ENCODE measurements at regions not wholly inside any gene's neighbourhood (a gene's known extent, or its start where the extent isn't known, plus 50 kb on each side); places are given as distances from the start of the nearest gene placed in this dataset.
A peak's percentile ranks its signal among the peaks of the same experiment; 100 is the strongest.

DNA sequence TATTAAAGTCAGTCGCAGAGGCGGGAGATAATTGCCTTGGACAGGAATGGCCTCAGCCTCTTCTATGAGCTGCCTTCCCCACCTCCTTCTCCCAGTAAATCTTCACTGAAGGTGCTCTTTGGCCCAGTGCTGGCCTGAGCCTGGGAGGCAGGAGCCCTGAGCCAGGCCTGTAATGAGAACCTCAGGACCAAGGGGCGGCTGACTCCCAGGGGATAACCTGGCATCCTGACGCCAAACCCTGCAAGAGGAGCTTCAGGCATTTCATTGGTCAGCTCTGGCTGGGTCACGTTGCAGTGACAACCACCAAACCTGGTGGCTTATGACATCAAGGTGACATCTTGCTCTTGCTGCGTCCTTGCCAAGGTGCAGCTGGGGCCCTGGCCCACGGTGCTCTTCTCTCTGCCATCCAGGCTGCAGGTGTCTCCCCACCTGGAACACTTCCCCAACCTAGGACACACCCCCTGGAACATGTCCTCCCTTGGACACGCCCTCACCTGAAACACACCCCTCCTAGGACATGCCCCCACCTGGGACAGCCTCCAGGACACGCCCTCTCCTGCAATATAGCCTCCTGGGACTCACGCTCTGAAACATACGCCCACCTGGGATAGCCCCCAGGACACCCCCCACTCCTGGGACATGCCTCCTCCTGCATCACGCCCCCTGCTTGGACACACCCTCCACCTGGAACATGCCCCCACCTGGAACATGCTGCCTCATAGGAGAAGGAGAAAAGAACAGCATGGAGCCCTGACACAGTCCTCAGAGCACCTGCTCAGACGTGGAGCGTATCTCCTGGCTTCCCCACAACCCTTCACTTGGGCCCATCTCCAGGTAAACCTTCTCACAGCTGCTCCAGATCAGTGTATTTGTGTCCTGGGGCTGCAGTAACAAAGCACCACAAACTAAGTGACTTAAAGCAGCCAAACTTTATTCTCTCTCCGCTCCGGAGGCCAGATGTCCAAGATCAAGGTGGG lies 333.6 kb downstream of the NPHP4 start:
- no peak for DNase-seq (ENCODE audit: low spot score)

DNA sequence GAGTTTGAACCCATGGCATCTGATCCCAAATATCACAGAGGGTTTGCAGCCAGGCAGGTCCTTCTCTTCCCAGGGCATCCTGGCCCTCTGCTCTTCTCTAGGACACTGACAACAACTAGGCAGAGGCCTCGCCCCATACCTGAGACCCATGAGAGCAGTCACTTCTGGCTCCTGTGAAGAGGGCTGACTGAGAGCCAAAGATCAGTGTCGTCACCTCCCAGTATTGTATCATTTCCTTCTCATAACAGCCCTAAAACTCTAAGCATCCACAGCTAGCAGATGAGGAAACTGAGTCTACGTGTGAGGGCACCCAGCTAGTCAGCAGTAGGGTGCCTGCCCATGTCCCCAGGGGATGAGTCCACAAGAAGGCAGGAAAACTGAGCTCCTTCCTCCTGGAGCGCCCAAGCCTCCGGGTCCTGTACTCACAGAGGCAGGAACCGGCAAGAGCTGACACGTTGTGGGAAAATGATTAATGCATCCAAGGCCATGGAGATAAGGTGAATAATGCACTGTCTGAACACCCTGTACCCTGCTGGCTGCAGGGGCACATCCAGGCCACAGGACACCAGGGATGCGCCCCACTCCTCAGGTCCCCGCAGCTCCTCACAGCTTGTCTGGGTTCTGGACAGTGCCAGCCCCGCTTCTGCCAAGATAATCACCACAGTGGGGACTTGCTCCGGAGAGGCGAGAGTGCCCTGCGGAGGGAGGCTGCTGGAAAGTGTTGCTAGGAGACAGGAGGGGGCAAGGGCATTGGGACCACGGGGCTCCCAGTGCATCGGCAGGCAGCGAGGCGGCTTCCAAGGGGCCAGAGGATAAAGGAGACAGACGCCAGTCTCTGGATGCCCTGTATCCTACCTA lies 340.0 kb downstream of the NPHP4 start:
- DNase-seq (ENCODE audit: low spot score) = no peak

DNA sequence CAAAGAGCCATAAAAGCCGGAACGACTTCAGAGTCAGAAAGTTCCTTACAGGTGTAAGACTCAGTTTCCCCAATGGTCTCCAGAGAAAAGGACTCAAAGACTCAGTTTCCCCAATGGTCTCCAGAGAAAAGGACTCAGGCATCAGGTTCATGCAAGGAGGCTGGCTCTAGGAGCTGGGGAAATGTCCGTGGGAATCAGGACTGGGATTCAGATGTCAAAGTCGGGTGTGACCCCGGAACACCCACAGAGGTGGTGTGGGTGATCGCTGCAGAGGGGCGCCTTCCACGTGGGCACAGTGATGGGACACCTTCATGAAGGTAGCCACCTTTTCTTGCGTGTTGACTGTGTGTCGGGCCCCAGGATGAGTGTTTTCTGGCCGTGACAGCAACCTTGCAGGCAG lies 340.8 kb downstream of the NPHP4 start:
- no peak for DNase-seq (ENCODE audit: low spot score)

DNA sequence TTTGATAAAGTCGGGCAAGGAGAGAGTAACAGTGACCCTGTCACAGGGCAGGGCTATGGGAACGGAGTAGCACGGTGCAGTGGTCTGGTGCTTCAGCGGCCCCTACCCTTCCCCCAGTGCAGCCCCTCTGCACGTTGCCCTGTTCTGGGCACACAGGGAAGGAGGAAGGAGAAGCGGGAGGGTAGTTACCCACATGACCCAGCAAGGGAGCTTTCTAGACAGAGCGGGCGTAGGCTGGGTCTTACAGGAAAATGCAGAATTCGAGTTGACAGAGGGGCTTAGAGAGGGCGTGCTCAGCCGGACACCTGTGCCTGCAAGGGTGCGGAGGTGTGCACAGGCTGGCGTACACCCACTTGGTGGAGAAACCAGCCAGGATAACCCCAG lies 341.2 kb downstream of the NPHP4 start:
- no peak for DNase-seq (ENCODE audit: low spot score)

DNA sequence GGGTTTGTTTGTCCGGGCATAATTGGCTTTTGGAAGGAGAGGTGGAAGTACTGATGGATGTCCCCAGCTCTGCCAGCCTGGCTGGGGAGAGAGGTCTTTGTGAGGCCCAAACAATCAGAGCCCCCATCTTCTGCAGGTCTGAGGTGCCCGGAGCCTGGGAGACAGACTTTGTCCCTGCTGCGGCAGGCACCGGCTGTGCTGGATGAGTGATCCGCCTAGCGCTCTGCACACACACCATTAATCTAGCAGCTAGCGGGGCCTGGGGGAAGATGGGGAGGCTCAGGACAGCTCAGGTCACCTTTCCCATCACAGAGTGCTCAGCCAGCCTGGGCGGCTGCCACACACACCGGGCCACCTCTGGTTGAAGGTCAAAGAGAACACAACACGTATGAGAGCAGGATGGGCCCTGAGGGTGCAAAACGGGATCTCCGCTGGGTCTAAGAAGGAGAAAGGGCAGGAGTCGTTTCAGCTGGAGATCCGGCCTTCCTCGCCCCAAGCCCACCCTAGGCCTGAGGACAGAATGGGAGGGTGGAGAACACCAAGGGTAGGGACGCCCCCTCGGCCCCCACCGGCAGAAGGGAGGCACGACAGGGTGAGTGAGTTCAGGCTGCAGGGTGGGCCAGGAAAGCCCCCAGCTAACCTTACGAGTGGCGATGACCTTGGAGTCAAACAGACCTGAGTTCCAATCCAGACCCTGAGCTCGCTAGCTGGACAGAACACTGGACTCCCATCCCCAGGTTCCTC lies 341.8 kb downstream of the NPHP4 start:
- DNase-seq (ENCODE audit: low spot score) = no peak

- no peak for DNase-seq (ENCODE audit: low spot score)
Measured at GRCh38 chr1:5649795-5650194, 342.4 kb downstream of the NPHP4 start.

- no peak for DNase-seq (ENCODE audit: low spot score)
Measured at GRCh38 chr1:5649166-5649551, 343.1 kb downstream of the NPHP4 start.

GRCh38 chr1:5648410-5649165 lies 343.6 kb downstream of the NPHP4 start:
- DNase-seq (ENCODE audit: low spot score) = peak; percentile 7

- DNase-seq (ENCODE audit: low spot score) = no peak
Measured at GRCh38 chr1:5647234-5647633, 345.0 kb downstream of the NPHP4 start.

- DNase-seq (ENCODE audit: low spot score) = no peak
Measured at GRCh38 chr1:5646486-5647149, 345.6 kb downstream of the NPHP4 start.

GRCh38 chr1:5645929-5646328 lies 346.3 kb downstream of the NPHP4 start:
- DNase-seq (ENCODE audit: low spot score) = no peak

DNA sequence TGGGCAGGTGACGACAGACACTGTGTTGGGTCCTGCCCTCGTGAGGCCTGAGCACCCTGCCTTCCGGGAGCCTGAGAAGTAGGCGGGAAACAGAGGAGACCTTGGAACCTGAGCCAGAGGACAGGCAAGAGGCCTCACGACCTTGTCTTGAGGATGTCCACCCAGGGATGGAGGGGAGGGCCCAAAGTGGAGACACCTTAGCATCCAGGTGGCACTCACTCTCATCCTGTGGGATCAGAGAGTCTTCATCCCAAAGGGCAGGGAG lies 347.2 kb downstream of the NPHP4 start:
- no peak for DNase-seq (ENCODE audit: low spot score)

DNA sequence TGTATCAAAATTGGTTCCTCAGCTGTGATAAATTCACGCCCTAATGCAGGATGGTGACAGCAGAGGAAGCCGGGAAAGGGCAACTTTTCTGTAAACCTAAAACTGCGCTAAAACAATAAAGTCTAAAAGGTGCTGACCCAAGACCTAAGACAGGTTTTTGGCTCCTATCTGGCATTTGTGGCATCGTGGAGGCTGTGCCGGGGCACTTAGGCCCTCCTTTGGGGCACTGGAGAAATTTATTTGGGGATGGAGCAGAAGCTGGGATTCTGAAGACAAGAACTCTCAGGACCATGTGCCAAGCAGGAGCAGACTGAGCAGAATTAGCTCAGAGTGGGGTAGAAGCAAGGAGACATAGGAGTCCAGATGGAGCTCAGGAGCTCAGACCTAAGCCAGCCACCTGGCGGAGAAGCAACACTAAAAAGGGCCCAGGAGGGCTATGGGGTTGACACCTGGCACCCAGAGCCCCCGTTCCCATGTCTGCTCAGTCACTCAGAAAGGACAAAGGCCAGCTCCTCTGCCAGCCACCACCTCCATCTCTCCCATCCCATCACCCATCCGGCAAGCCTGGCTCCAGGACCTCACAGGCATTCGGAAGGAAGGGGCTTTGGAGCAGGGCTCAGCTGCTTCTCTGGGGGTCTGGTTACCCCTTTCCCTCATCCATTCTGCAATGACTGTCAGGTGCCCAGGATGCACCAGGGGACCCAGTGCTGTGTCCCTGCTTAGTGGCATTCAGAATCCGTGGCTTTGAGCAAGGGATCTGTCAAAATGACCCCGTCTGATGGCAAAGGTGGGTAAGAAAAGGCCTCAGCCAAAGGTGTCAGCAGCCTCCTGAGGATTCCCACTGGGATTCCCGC lies 347.7 kb downstream of the NPHP4 start:
- no peak for DNase-seq (ENCODE audit: low spot score)

GRCh38 chr1:5643360-5644107 lies 348.7 kb downstream of the NPHP4 start:
- no peak for DNase-seq (ENCODE audit: low spot score)

- DNase-seq (ENCODE audit: low spot score) = no peak
Measured at GRCh38 chr1:5640845-5641244, 351.4 kb downstream of the NPHP4 start.

DNA sequence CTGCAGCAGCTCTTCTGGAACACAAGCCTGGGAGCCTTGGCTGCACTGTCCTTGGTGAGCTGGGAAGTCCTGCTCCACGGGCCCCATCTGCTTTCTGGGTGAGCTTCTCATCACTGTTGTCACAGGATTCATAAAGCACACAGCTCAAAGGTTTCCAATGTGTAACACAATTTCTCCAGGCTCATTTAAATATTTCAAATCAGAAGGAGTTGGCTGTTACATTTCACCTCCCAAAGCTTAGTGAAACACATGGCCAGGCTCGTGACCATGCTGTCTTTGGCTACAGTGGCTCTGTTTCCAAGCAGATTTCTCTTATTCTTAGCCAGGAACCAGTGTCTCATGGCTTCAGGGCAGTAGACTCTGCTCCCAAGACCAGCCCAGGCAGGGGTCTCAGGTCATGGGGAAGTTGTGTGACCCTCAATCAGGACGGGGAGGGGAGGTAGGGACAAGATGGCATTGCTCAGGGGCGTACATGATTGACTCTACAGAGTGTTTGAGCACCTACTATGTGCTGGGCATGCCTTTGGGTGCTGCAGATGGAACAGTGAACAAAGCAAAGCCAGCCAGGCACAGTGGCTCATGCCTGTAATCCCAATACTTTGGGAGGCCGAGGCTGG lies 353.0 kb downstream of the NPHP4 start:
- DNase-seq (ENCODE audit: low spot score) = no peak

DNA sequence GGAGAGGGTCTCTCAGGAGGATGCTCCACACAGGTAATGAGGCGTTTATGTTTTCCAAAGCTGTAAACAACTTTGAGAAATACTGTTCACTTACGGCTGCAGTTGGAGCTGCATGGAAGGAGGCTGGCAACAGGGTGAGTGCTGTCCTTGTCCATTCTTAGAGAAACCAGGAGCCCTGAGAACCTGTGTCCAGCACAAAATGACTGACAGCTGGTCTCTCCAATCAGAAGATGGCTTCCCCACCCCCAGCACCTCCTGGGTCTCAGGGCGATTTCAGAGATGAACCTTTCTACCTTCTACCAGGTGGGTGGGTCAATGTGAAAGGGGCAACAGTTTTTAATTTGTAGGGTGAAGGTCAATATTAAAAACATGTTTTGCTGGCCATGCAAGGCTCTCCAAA lies 353.6 kb downstream of the NPHP4 start:
- no peak for DNase-seq (ENCODE audit: low spot score)

DNA sequence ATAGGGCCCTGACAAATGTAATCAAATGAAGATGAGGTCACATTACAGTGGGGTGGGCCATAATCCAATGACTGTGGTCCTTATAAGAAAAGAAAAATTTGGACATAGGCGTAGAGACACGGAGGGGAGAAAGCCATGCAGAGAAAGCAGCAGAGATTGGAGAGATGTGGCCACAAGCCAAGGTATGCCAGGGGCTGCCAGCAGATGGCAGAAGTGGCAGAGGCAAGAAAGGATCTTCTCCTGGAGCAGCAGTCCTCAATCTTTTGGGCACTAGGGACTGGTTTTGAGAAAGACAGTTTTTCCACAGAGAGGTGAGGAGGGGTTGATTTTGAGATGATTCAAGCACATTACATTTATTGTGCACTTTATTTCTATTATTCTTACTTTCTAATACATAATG lies 355.1 kb downstream of the NPHP4 start:
- DNase-seq (ENCODE audit: low spot score) = peak; percentile 17

DNA sequence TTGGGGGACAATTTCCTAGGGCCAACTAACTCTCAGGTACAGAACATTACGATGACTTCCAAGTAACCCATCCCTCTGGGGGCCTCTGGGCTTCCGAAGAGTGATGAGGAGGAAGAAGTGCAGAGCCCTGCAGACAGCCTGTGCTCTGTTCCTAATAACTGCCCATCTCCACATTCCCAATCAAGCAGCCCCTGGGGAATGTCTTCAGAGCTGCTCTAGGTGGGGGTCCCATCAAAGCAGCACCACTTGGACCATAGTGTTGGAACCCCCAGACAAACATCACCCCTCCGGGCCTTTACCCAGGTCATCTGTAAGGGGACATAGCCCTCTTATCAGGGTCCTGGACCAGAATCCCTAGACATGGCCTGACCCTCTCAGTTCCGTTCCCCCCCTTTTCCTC lies 357.3 kb downstream of the NPHP4 start:
- no peak for DNase-seq (ENCODE audit: low spot score)

Measured in kidney capillary endothelial cell (primary cell).